Stimulated activated CD4-positive, alpha-beta T cell treated with anti-CD3 and anti-CD28 coated beads, Interleukin-15, amount 100 ng/mL, for 1 hour (primary cell): ENCODE measurements at regions not wholly inside any gene's neighbourhood (a gene's known extent, or its start where the extent isn't known, plus 50 kb on each side); places are given as distances from the start of the nearest gene placed in this dataset.
"Not testable (repeated sequence)": the region's sequence is repeated elsewhere in the genome, so short reads cannot be mapped to it uniquely, and the experiment has no call there.

Experiments used
- DNase-seq, 2 donors: peaks; one replicate each; pipeline ENCODE4 v3.0.0-alpha.2; 2020; ENCODE audit warnings: low read depth in 1 of 2, low spot score in 1 of 2

DNA sequence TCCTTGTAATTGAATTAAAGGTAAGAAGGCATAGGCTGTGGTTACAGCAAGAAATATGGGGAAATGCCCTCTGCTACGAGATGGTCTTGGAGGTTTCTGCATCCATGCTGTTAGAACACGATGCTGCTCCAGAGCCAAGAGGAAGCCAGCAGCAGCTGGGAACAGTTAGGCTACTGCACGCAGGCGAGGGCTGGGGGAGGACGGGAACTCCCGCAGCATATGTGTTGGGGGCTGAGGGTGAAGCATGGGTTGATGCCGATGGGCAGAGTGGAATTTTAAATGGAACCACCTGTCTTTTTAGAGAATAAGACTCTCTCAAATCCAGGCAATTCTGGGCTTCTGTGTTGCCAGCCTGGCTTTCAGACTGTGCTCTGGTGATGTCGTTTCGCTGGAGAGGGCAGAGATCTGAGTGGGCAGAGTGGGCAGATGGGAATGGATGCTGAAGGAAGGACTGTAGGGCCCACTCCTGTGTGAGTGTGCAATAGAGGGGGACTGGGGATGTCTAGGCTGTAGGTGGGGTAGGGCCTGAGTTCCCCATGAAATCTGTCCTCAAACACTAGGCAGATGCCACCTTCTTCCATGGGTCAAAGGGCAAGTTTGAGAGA lies 417.0 kb upstream of the TPM1 start:
- no peak for DNase-seq

DNA sequence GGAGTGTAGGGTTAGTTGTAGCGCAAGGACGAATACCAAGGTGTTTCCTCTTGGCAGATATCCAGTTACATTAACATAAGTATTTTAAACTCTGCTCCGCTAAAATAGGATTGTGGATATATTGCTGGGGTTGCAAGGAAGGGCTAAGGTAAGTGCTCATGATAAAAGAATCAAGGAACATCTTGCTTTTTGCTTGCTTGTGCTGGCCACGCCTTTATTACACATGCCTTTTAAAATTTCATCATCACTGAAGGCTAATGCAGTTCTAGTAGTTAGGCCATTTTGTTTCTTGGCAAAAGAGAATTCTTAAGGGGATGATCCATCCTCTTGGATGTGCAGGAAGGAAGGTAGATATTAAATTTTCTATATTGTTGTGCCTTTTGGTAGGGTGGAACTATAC lies 415.6 kb upstream of the TPM1 start:
- DNase-seq = no peak

DNA sequence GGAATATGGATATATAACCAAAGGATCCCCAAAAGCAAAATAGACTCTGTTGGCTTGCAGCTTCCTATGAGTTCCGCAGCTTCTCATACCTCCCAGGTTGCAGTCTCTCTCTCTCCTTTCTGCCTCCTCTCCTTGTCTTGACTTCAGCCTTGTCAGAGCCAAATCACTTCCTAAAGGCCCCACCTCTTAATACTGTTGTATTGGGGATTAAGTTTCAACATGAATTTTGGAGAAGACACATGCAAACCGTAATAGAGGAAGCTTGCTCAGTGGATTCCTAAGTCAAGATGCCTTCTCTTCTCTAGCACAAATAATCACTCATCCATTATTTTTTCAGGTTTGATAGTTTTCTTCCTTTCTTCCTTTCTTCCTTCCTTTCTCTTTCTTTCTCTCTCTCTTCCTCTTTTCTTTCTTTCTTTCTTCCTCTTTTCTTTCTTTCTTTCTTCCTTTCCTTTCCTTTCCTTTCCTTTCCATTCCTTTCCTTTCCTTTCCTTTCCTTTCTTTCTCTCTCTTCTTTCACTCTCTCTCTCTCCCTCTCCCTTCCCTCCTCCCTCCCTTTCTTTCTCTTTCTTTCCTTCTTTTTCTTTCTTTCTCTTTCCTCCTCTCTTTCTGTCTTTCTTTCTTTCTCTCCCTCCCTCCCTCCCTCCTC lies 411.3 kb upstream of the TPM1 start:
- DNase-seq = no peak

DNA sequence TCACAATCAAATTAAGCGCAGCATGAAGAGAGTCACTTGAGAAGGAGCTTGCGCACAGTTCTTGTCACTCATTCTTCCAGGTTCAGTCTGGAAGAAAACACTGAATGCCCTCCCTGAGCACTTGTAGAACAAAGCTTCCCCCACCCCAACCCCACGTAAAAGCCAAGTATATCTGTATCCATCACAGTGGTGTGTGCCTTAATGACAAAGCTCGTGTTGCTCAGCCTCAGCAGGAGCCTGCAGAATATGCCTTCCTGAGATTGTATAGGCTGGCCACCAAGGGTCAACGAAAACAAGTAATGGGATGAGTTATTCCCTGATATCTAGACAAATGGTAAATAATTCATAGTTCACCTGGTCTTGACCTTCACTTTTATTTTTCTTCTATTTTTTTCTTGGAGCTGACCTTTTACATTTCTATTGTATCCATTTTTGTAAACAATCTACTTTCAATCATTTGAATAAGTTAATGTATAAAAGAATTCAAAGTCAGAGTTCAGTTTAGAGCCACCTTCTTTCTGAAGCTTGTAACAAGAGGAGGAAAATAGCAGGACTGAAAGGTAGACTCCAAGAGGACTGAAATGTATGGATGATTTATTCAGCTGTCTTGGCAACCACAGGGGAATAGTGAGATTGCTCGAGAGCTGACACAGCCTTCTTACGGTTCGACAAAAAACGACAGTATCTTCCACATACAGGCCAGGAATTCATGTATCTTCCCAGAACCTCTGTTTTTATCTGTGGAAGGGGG lies 405.5 kb upstream of the TPM1 start:
- no peak for DNase-seq

DNA sequence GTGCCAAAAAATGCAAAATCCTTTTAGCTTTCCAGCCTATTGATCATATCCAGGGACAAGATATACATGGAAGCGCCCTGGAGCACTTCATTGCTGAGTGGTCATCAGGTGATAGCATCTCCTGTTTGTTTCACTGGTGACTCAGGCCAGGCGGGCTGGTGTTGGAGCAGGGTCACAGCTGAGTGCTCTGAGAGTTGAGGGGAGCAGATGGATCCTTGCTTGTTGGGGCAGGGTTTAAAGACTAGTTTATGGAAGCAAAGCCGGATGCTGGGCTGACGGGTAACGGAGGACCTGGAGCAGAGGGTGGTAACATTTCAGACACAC lies 405.0 kb upstream of the TPM1 start:
- DNase-seq = no peak

DNA sequence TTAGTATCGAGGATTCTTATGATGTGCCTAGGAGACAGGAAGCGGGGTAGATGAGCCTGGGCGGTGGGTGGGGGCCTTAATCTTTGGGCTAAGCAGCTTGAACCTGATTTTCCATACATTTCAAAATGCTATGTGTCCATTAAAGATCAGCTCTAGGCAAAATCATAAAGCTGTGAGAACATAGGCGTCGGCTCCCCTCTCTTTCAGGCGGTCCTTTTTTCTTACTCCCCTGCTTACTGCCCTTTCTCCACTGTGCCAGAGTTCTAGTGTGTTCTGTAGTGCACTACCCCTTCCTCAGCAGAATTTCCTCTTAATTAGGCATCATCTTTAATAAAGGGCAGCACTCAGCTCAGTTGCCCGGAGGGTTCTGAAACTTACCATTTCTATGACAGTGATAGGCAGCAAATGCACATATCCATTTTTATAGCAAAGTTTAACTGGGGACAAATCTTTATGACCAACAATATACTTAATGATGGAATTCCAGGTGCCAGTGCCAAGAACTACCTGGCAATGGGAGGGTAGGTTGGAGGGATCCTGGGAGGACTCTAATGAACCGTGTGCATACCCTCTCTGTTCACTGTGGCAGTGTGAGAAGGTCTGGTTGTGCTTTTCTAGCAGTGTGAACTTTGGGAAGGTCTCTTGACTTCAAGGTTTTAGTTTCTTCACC lies 404.5 kb upstream of the TPM1 start:
- no peak for DNase-seq

DNA sequence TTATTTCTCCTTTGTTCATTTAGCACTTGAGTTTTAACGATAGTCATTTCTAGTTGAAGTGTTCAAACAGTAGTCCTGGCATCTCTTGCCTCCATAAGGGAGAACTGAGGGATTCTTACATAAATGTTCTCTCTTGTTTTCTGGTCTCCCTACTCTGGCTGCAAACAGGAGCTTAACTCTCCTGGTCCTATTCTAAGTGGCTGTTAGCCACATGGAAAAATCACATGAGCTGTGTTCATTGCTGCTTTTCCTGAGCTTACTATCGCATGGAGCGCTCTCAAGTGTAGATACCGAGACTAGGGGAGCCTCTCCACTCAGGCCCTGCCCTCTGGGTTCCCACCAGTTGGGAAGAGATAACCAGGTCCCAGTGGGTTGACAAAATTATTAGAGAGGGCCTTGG lies 403.1 kb upstream of the TPM1 start:
- no peak for DNase-seq

DNA sequence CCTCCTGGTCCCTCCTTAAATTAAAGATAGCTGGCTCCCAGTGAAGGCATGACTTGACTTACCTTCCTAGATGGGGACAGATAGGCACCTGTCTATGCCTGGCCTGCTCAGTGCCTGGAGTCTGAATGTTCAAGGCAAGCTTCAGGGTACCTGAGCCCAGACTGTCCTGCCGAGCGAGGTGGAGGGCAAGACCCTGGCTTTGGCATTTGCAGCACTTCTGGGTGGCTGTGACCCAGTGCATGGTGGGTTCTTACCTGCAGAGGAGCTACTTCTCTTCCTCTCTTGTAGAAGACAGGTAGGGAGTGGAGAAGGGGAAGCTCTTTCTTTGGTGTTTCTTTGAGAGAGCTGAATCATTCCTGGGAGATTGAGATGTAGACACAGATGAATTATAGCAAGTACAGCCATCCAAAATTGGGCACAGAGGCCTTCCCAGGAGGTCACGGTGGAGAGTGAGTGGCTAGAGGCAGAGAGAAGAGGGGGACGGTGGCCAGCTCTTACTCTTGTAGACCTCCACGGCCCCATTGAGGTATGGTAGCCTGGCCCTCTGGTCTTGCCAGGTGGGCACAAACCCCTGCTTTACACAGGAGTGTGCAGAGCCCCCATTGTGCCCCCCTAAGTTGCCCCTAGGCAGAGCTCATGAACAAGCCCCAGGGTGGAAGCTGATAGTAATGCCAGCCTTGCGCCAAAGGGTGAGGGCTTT lies 402.5 kb upstream of the TPM1 start:
- no peak for DNase-seq

DNA sequence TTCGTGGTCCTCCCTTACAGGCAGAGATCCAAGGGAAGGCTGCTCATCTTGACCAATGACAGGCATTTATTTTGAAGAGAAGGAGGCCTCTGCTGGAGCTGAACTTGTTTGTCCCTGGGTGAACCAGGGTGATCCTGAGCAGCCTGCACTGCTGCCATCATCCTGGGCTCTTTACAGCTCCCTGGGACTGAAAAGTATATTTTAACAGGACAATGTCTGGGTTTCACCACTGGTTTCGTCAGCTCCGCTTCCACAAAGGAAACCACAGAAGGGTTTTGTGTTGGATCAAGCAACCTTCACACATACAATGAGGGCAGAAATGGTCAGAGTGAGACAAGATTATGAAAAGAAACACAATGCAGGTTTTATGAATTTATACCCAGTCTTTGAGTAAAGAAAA lies 400.7 kb upstream of the TPM1 start:
- no peak for DNase-seq

DNA sequence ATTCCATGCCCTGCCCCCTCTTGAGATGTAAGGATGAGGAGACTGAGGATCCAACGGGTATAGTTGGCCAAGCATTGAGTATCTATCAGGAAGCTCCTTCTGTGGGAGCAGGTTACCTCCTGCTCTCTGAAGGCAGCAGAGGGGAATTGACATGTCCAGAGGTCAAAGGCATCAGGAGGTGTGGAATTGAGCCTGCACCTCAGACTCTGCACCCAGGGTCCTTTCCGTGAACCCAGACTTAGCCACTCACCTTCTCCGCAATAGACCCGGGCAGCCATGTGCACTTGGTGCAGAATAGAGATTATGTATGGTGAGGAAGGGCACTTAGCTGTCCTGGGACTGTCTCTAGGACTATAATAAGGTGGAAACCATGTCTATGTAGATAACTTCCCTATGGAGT lies 399.0 kb upstream of the TPM1 start:
- no peak for DNase-seq

DNA sequence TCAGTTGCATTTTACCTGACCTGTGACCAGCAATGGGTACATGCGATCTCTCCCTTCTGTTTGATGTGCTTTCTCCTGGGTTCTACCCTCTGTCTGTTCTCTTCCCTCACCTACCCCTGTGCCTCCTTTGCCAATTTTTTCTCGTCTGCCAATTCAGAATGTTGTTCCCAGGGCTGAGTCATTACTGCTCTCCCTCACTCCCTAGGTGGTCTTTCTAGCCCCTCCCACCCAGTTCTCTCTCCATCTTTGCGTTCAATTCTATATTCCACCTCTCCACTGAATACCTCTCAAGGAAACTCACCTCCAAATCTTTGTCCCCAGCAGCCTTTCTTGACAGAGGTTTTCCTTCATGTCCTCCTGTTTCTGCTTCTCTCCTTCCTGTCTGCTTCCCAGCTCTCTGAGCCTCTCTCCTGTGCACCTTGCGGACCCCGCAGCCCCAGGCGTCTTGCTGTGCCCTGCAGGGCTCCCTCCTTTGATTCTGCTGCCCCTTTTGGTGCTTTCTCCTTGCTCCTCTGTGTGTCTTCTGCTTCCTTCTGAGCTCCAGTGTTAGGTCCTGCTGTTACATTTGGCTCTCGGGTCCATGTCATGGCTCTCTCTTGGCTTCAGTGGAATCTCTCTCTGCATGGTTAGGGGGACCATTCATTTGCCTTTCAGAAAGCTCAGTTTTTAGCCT lies 398.2 kb upstream of the TPM1 start:
- DNase-seq = no peak

DNA sequence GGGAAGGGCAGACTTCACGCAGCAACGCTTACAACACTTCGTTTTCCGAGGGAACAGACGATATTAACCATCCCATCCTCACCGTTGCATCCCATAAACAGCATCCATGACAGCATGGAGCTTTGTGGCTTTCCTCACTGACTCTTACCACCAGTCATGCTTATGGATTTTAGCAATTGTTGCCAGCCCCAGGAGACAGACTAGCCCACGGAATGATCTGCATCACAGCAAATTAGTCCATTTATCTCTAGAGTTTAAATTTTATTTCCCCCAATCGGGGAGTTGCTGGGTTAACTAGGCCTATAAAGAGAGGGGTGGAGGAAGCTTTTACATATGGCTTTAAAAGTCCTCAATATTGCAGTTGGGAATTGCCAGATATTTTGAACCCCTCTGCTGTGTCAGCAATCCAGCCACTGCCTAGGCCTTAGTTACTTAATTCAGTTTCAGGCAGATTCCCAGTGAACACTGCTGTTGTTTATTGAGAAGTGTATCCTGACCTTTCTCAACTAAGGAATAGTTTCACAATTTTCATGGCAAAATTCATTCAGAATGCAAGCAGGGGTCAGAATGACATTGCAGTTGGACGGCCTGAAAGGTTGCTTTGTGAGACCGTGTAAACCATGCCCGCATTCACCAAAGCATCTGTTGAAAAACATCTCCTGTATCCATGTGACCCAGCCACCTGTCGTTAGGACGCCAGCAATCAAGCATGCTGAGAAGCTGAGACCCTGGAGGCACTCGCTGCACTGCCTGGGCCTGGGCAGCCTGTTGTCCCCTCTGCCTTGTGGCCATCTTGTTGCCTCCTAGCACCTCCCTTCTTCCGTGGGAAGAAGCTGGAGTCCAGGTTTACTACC lies 397.4 kb upstream of the TPM1 start:
- no peak for DNase-seq

DNA sequence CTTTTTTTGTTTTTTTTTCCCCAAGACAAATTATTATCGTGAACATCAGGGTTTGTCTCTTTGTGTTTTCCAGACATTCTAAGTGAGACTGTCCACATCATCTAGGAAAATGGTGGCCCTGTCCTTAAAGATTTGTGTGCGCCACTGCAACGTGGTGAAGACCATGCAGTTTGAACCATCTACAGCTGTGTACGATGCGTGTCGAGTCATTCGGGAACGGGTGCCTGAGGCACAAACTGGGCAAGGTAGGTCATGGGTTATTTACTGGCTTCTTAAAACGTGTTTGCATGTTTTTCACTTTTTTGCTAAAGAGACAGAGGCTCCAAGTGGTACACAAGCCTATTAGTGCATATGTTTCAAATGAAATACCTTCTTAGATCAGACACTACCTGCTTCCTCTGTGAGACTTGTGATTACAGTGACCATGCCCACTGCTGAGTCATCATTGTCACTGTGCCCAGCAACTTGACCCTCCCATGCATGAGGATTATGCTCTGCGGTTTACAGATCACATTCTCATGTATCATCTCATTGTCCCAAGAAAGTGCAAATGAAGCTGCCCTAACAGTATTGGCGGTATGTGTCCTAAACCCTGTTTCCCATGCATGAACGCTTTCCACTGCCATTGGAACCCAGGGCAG lies 395.2 kb upstream of the TPM1 start:
- DNase-seq = no peak

DNA sequence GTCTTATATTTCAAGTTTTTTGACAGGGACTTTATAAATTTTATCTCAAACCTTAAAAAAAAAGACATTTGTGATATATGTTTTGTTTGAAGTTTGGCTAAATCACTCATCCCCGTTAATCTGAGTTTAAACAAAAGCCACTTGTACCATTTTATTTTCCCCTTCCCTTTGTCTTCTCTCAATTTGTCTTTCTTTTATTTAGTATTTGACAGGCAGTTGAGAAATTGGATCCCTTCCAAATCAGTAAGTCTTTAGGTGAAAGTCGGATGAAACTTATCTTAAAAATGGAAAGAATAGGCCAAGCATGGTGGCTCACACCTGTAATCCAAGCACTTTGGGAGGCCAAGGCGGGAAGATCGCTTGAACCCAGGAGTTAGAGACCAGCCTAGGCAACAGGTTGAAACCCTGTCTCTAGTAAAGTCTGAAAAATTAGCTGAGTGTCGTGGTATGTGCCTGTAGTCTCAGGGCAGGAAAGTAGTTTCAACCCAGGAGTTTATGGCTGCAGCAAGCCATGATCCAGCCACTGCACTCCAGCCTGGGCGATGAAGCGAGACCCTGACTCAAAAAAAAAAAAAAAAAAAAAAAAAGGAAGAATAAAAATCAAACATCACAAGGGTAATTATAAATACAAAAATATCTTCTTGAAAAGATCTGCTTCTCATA lies 394.6 kb upstream of the TPM1 start:
- no peak for DNase-seq

DNA sequence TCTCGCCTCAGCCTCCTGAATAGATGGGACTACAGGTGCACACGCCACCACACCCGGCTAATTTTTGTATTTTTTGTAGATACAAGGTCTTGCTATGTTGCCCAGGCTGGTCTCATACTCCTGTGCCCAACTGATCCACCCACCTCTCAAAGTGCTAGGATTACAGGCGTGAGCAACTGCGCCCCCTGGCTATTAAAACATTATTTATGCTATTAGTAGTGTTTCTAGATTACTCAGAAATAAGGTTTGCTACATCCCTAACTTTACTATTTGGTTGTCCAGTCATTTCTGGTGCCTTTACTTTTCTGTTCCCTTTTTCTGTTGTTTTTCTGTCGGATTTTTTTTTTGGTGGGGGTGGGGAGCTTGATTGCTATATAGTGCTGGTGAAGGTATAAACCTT lies 393.6 kb upstream of the TPM1 start:
- DNase-seq = no peak

DNA sequence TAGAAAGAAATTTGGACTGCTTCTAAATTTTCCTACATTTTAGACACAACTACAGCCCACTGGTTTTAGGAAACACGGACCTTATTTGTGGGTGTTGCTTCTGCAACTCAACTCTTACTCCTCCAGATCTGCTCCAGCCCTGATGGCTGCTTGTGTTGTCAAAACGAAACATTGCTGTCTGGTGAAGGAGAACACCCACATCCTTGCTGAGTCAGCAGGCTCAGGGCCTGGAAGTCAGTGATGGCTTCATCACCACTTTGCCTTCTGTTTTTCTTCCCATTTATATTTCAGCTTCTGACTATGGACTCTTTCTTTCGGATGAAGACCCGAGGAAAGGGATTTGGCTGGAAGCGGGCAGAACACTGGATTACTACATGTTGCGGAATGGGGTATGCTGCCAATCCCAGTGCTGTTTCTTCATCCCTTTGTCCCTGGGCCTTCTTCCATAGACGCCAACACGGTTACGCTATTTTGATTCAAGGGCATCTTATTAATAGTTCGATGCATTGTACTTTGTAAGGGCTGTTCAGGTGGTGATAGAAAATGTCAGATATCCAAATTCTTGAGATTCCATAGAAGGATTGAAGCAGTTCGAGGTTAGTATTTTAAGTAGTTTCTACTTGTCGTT lies 392.6 kb upstream of the TPM1 start:
- no peak for DNase-seq

DNA sequence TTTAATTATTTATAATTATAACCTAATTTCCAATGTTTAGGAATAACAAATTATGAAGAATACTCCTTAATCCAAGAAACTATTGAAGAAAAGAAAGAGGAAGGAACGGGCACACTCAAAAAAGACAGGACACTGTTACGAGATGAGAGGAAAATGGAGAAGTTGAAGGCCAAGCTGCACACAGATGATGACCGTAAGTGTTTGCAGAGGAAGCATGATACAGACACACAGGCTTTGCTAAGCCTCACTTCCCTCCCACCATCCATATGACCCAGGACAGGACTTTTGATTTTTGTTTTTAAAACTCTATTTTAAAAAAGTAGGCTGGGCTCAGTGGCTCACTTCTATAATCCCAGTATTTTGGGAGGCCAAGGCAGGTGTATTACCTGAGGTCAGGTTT lies 389.4 kb upstream of the TPM1 start:
- no peak for DNase-seq

DNA sequence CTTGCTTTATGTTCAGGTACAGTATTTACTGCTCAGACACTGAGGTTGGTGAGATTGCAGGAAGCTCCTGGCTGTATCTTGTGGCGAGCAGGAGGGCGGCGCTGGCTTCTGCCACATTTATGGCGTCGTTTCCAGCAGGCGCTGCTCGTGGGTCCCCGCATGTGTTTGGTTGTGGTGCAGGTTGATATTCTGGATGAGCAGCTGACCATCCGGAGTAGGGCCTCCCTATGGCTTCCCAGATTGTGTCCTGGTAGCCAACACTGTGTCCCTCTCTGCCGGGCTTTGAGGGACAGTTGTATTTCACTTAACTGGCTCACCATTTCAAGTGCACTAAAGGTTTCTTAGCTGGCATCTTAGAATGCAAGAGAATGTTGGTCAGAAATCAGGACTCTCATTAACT lies 386.5 kb upstream of the TPM1 start:
- no peak for DNase-seq

DNA sequence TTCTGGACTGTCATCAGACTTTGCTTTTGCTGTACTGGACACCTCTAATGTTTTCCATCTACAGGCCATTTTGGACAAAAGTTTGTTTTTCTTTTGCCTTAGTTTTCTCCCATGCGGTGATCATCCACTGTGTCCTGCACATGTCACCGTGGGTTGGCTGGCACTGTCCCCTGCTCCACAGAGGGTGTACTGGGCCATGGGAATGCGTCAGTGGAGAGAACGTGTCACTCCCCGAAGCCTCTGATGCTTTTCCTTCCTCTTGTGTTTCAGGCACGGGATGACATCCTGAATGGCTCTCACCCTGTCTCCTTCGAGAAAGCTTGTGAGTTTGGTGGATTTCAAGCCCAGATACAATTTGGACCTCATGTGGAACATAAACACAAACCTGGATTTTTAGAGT lies 385.0 kb upstream of the TPM1 start:
- DNase-seq = not testable (repeated sequence)
